K562 (cell line): ENCODE measurements at regions not wholly inside any gene's neighbourhood (a gene's known extent, or its start where the extent isn't known, plus 50 kb on each side); places are given as distances from the start of the nearest gene placed in this dataset.

ENCODE experiments used
- BDP1 ChIP-seq: IDR thresholded peaks from 3 replicates; pipeline ENCODE4 v1.6.1; 2011; ENCODE audit not compliant: insufficient read length, insufficient read depth
- CREB1 ChIP-seq, 2 experiments: sonication (generic) in 1 of 2; formaldehyde crosslinking in 1 of 2; IDR thresholded peaks; 2 replicates each; pipeline versions ENCODE4 v1.6.1 to v1.8.0; 2012 to 2022; ENCODE audit warnings: inconsistent platforms in 1 of 2, mild to moderate bottlenecking in 1 of 2, missing genetic modification reagents in 1 of 2, moderate library complexity in 1 of 2
- JUN ChIP-seq, 2 experiments: sonication (generic) in 1 of 2; formaldehyde crosslinking in 1 of 2; IDR thresholded peaks; 2 replicates each; pipeline versions ENCODE4 v1.6.1 to v1.8.0; 2012 to 2022; ENCODE audit warnings: borderline replicate concordance in 2 of 2, mild to moderate bottlenecking in 2 of 2, improper control_type of control experiment in 1 of 2, low read depth in 1 of 2, low read length in 1 of 2, missing genetic modification reagents in 1 of 2
- SIN3A ChIP-seq, 2 experiments: fragments of 150-350 bp in 1 of 2; IDR thresholded peaks; 2 replicates each; pipeline ENCODE4 v1.6.1; 2011 to 2016; ENCODE audit warnings: borderline replicate concordance in 2 of 2, low read depth in 2 of 2, low read length in 2 of 2, mild to moderate bottlenecking in 2 of 2, moderate library complexity in 2 of 2; ENCODE audit not compliant: control insufficient read depth in 1 of 2
- SMAD4 ChIP-seq: fragments of 250-450 bp; sonication (Bioruptor Pico); conservative IDR thresholded peaks from 2 replicates; pipeline ENCODE4 v1.8.0; 2021; ENCODE audit warnings: inconsistent platforms, mild to moderate bottlenecking, moderate library complexity
- TAF1 ChIP-seq: IDR thresholded peaks from 2 replicates; pipeline ENCODE4 v1.6.1; 2011; ENCODE audit warnings: mild to moderate bottlenecking, low read length, moderate library complexity; ENCODE audit not compliant: insufficient read depth, control insufficient read depth, severe bottlenecking; ENCODE audit errors: extremely low read depth
- TAF7 ChIP-seq: fragments of 450-650 bp; IDR thresholded peaks from 2 replicates; pipeline ENCODE4 v1.6.1; 2016; ENCODE audit warnings: missing genetic modification characterization, missing compliant biosample characterization
- TF ChIP-seq, protein P1 (sequence below), 3 experiments: IDR thresholded peaks in 2 of 3; conservative IDR thresholded peaks in 1 of 3; 2 replicates each; pipeline ENCODE4 v1.5.1; 2011 to 2012; ENCODE audit warnings: low read length in 3 of 3, mild to moderate bottlenecking in 3 of 3, control low read depth in 2 of 3, improper control_type of control experiment in 1 of 3, inconsistent platforms in 1 of 3, low read depth in 1 of 3, mixed read lengths in 1 of 3, moderate library complexity in 1 of 3; ENCODE audit not compliant: insufficient read depth in 2 of 3
- TF ChIP-seq, protein P2 (sequence below), 2 experiments: IDR thresholded peaks; 2 replicates each; pipeline ENCODE4 v1.6.1; 2012; ENCODE audit warnings: improper control_type of control experiment in 2 of 2, low read depth in 2 of 2, low read length in 2 of 2, borderline replicate concordance in 1 of 2
- TF ChIP-seq, protein P3 (sequence below): fragments of 250-450 bp; sonication (Bioruptor Pico); IDR thresholded peaks from 2 replicates; pipeline ENCODE4 v1.5.0; 2020; ENCODE audit warnings: mild to moderate bottlenecking, borderline replicate concordance

DNA sequence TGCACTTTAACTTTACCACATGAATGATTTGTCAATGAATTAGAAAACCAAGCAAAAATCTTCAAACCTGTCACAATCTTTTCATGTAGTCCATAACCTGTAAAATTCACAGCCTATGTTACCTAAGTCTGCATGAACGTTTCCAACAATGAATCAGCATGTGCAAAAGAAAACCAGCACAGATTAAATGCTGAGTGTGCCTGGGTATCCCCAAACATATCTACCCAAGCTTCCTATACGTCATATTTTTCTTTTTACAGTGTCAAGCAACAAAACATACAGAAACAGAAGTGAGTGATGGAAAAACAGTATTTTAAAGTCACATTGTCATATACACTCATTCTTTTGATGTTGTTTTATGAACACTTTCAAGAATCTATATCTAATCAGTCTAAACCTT is 713.5 kb downstream of the RFPL4B start:
- TF ChIP-seq, protein P1, sequence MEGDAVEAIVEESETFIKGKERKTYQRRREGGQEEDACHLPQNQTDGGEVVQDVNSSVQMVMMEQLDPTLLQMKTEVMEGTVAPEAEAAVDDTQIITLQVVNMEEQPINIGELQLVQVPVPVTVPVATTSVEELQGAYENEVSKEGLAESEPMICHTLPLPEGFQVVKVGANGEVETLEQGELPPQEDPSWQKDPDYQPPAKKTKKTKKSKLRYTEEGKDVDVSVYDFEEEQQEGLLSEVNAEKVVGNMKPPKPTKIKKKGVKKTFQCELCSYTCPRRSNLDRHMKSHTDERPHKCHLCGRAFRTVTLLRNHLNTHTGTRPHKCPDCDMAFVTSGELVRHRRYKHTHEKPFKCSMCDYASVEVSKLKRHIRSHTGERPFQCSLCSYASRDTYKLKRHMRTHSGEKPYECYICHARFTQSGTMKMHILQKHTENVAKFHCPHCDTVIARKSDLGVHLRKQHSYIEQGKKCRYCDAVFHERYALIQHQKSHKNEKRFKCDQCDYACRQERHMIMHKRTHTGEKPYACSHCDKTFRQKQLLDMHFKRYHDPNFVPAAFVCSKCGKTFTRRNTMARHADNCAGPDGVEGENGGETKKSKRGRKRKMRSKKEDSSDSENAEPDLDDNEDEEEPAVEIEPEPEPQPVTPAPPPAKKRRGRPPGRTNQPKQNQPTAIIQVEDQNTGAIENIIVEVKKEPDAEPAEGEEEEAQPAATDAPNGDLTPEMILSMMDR (IDR thresholded peaks at IDR 0.05 in 2 of 3, conservative IDR thresholded peaks at IDR 0.05 in 1 of 3; ENCODE audit: insufficient read depth in 2 of 3, low read depth in 1 of 3, low read length in 3 of 3): no peak
- TF ChIP-seq BDP1 (no peak), TAF7 (no peak), SMAD4 (CRISPR knock-in tag) (no peak), CREB1 (IDR thresholded peaks at IDR 0.05) (no peak), CREB1 (CRISPR knock-in tag; IDR thresholded peaks at IDR 0.05) (no peak), SIN3A (IDR thresholded peaks at IDR 0.05; ENCODE audit: borderline replicate concordance in 2 of 2, control insufficient read depth in 1 of 2, low read depth in 2 of 2, low read length in 2 of 2) (no peak), JUN (IDR thresholded peaks at IDR 0.05; ENCODE audit: borderline replicate concordance, low read depth, low read length) (no peak), JUN (CRISPR knock-in tag; IDR thresholded peaks at IDR 0.05; ENCODE audit: borderline replicate concordance) (no peak), TAF1 (no peak)
- TF ChIP-seq, protein P2, sequence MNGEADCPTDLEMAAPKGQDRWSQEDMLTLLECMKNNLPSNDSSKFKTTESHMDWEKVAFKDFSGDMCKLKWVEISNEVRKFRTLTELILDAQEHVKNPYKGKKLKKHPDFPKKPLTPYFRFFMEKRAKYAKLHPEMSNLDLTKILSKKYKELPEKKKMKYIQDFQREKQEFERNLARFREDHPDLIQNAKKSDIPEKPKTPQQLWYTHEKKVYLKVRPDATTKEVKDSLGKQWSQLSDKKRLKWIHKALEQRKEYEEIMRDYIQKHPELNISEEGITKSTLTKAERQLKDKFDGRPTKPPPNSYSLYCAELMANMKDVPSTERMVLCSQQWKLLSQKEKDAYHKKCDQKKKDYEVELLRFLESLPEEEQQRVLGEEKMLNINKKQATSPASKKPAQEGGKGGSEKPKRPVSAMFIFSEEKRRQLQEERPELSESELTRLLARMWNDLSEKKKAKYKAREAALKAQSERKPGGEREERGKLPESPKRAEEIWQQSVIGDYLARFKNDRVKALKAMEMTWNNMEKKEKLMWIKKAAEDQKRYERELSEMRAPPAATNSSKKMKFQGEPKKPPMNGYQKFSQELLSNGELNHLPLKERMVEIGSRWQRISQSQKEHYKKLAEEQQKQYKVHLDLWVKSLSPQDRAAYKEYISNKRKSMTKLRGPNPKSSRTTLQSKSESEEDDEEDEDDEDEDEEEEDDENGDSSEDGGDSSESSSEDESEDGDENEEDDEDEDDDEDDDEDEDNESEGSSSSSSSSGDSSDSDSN (IDR thresholded peaks at IDR 0.05; ENCODE audit: borderline replicate concordance in 1 of 2, low read depth in 2 of 2, low read length in 2 of 2): no peak
- TF ChIP-seq, protein P3, sequence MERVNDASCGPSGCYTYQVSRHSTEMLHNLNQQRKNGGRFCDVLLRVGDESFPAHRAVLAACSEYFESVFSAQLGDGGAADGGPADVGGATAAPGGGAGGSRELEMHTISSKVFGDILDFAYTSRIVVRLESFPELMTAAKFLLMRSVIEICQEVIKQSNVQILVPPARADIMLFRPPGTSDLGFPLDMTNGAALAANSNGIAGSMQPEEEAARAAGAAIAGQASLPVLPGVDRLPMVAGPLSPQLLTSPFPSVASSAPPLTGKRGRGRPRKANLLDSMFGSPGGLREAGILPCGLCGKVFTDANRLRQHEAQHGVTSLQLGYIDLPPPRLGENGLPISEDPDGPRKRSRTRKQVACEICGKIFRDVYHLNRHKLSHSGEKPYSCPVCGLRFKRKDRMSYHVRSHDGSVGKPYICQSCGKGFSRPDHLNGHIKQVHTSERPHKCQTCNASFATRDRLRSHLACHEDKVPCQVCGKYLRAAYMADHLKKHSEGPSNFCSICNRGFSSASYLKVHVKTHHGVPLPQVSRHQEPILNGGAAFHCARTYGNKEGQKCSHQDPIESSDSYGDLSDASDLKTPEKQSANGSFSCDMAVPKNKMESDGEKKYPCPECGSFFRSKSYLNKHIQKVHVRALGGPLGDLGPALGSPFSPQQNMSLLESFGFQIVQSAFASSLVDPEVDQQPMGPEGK (CRISPR knock-in tag): no peak
